ENCODE measurements at regions not wholly inside any gene's neighbourhood (a gene's known extent, or its start where the extent isn't known, plus 50 kb on each side); places are given as distances from the start of the nearest gene placed in this dataset.

- TF ChIP-seq POLR2A (IDR thresholded peaks at IDR 0.05) (no peak), POLR2AphosphoS5 (IDR thresholded peaks at IDR 0.05) (no peak)
Measured at GRCh38 chr20:6925744-6926278, 158.3 kb downstream of the BMP2 start.

All from transverse colon (tissue), 3 donors.